DMS153 (cell line): ENCODE measurements at regions not wholly inside any gene's neighbourhood (a gene's known extent, or its start where the extent isn't known, plus 50 kb on each side); places are given as distances from the start of the nearest gene placed in this dataset.
"Not testable (repeated sequence)": the region's sequence is repeated elsewhere in the genome, so short reads cannot be mapped to it uniquely, and the experiment has no call there.

Experiments
- DNase-seq: peaks from one replicate; lab custom pipeline; 2025; lab: John Stamatoyannopoulos, UW

GRCh38 chr1:65062339-65062738, 85.7 kb upstream of the AK4 start:
- no peak for DNase-seq

- DNase-seq = no peak
These were observed 85.0 kb upstream of the AK4 start for GRCh38 chr1:65063025-65063424.

GRCh38 chr1:65064981-65065380, 83.0 kb upstream of the AK4 start:
- no peak for DNase-seq

- DNase-seq = no peak
These were observed 82.2 kb upstream of the AK4 start for GRCh38 chr1:65065524-65066418.

GRCh38 chr1:65066419-65066765, 81.6 kb upstream of the AK4 start:
- DNase-seq = no peak

- DNase-seq = peak; percentile 19
These were observed 81.1 kb upstream of the AK4 start for GRCh38 chr1:65066766-65067490.

GRCh38 chr1:65067491-65068201, 80.4 kb upstream of the AK4 start:
- peak; percentile 64 for DNase-seq

- no peak for DNase-seq
These were observed 79.6 kb upstream of the AK4 start for GRCh38 chr1:65068202-65069010.

GRCh38 chr1:65069011-65069565, 78.9 kb upstream of the AK4 start:
- DNase-seq = no peak

- no peak for DNase-seq
These were observed 75.2 kb upstream of the AK4 start for GRCh38 chr1:65072845-65073244.

GRCh38 chr1:65075123-65075976, 72.7 kb upstream of the AK4 start:
- peak; percentile 40 for DNase-seq

GRCh38 chr1:65077369-65077768, 70.6 kb upstream of the AK4 start:
- DNase-seq = no peak

GRCh38 chr1:65079941-65080340, 68.1 kb upstream of the AK4 start:
- no peak for DNase-seq

GRCh38 chr1:65082346-65083040, 65.5 kb upstream of the AK4 start:
- DNase-seq = no peak

- no peak for DNase-seq
These were observed 64.6 kb upstream of the AK4 start for GRCh38 chr1:65083263-65083896.

GRCh38 chr1:65084066-65084465, 63.9 kb upstream of the AK4 start:
- no peak for DNase-seq

- DNase-seq = not testable (repeated sequence)
These were observed 60.5 kb upstream of the AK4 start for GRCh38 chr1:65087519-65087918.

GRCh38 chr1:65090406-65090805, 57.6 kb upstream of the AK4 start:
- no peak for DNase-seq

GRCh38 chr1:65092691-65093090, 55.3 kb upstream of the AK4 start:
- no peak for DNase-seq

- no peak for DNase-seq
These were observed 50.9 kb upstream of the AK4 start for GRCh38 chr1:65097076-65097475.
